ENCODE measurements at regions not wholly inside any gene's neighbourhood (a gene's known extent, or its start where the extent isn't known, plus 50 kb on each side); places are given as distances from the start of the nearest gene placed in this dataset.
"Not testable (repeated sequence)": the region's sequence is repeated elsewhere in the genome, so short reads cannot be mapped to it uniquely, and the experiment has no call there.

GRCh38 chr12:43237238-43237879 is 314.6 kb downstream of the ADAMTS20 start:
- WGBS, 2 donors = 89 to 90% methylated on average over 3 of the region's 3 CpGs
- Histone ChIP-seq H3K27ac (no peak overlapping the region), H3K4me1 (no peaks in the 10 kb centered on the region), H3K36me3 (no peaks in the 10 kb centered on the region), H3K4me3 (no peak overlapping the region), H3K9me3 (no peaks in the 10 kb centered on the region), H3K27me3 (no peaks in the 10 kb centered on the region)
- no peak for DNase-seq (ENCODE audit: low spot score in 2 of 2)
- TF ChIP-seq POLR2A (IDR thresholded peaks at IDR 0.05) (no peak), EP300 (IDR thresholded peaks at IDR 0.05) (no peak), CTCF (IDR thresholded peaks at IDR 0.05) (no peak)

GRCh38 chr12:43235721-43236120 is 316.3 kb downstream of the ADAMTS20 start:
- Histone ChIP-seq H3K4me1 (no peaks in the 10 kb centered on the region), H3K9me3 (no peaks in the 10 kb centered on the region), H3K27me3 (no peaks in the 10 kb centered on the region), H3K36me3 (no peaks in the 10 kb centered on the region), H3K27ac (no peak overlapping the region), H3K4me3 (no peak overlapping the region)
- DNase-seq (ENCODE audit: low spot score in 2 of 2) = no peak
- 84 to 92% methylated on average over 1 of the region's 1 CpG for WGBS, 2 donors
- TF ChIP-seq CTCF (IDR thresholded peaks at IDR 0.05) (no peak), POLR2A (IDR thresholded peaks at IDR 0.05) (no peak), EP300 (IDR thresholded peaks at IDR 0.05) (no peak)

DNA sequence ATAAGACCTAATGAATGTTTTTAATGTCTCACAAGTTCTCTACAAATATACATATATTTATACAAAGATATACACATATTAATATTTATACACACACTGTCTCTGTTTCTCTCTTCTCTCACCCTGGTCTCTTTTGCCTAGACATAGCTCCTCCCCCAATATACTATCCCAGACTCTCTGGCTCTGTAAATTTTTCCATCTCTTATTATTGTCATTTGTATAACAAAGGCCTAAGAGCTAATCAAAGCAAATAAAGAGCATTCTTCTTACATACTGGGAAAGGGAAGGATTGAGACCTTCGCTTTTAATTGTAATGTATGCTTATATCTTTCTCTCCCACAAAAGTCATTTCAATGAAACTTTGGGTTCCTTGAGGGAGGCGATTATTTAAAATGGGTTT is 318.1 kb downstream of the ADAMTS20 start:
- H3K27ac ChIP-seq = no peak overlapping the region
- no peak overlapping the region for H3K4me3 ChIP-seq
- H3K4me1 ChIP-seq = no peaks in the 10 kb centered on the region
- H3K36me3 ChIP-seq = no peaks in the 10 kb centered on the region
- H3K9me3 ChIP-seq = no peaks in the 10 kb centered on the region
- WGBS, 2 donors = 94 to 96% methylated on average over 2 of the region's 2 CpGs
- no peak for DNase-seq (ENCODE audit: low spot score in 2 of 2)
- H3K27me3 ChIP-seq = no peaks in the 10 kb centered on the region
- TF ChIP-seq POLR2A (IDR thresholded peaks at IDR 0.05) = no peak
- no peak for TF ChIP-seq CTCF (IDR thresholded peaks at IDR 0.05)
- TF ChIP-seq EP300 (IDR thresholded peaks at IDR 0.05) = no peak

- H3K4me3 ChIP-seq = no peak overlapping the region
- H3K36me3 ChIP-seq = no peaks in the 10 kb centered on the region
- 94 to 95% methylated on average over 2 of the region's 2 CpGs for WGBS, 2 donors
- no peaks in the 10 kb centered on the region for H3K27me3 ChIP-seq
- no peak for TF ChIP-seq POLR2A (IDR thresholded peaks at IDR 0.05)
- no peak for TF ChIP-seq CTCF (IDR thresholded peaks at IDR 0.05)
- TF ChIP-seq EP300 (IDR thresholded peaks at IDR 0.05) = no peak
- H3K27ac ChIP-seq = no peak overlapping the region
- DNase-seq (ENCODE audit: low spot score in 2 of 2) = no peak
- no peaks in the 10 kb centered on the region for H3K9me3 ChIP-seq
- no peaks in the 10 kb centered on the region for H3K4me1 ChIP-seq
Observed at GRCh38 chr12:43226151-43226550, 325.9 kb downstream of the ADAMTS20 start.

GRCh38 chr12:43224190-43224805 is 327.7 kb downstream of the ADAMTS20 start:
- not testable (repeated sequence) for H3K4me1 ChIP-seq; DNase-seq (ENCODE audit: low spot score in 2 of 2); H3K27me3 ChIP-seq; H3K9me3 ChIP-seq; H3K27ac ChIP-seq; H3K36me3 ChIP-seq; H3K4me3 ChIP-seq
- WGBS, 2 donors = 97 to 98% methylated on average over 15 to 26 of the region's 36 CpGs

Measured in tibial nerve (tissue), 4 donors.